ENCODE measurements at regions not wholly inside any gene's neighbourhood (a gene's known extent, or its start where the extent isn't known, plus 50 kb on each side); places are given as distances from the start of the nearest gene placed in this dataset.
"Not testable (repeated sequence)": the region's sequence is repeated elsewhere in the genome, so short reads cannot be mapped to it uniquely, and the experiment has no call there.

- no peak for ATAC-seq
- Mint-ChIP-seq H3K36me3 (peaks cover 0 to 12% (median 0%) of the 10 kb centered on the region in 3 donors), H3K27me3 (no peaks in the 10 kb centered on the region)
Measured at GRCh38 chr5:33194914-33195313, 245.9 kb upstream of the TARS1 start.

GRCh38 chr5:33195431-33196165 lies 245.2 kb upstream of the TARS1 start:
- POLR2A ChIA-PET = no interaction called here
- ATAC-seq = no peak
- Mint-ChIP-seq H3K36me3 (peaks cover 0 to 12% (median 0%) of the 10 kb centered on the region in 3 donors), H3K27ac (no peak overlapping the region), H3K4me3 (no peak overlapping the region), H3K27me3 (no peaks in the 10 kb centered on the region), H3K9me3 (peaks cover 5 to 27% (median 14%) of the 10 kb centered on the region in 9 donors), H3K4me1 (no peaks in the 10 kb centered on the region)
- no peak for DNase-seq

More at GRCh38 chr5:33194914-33195313, 245.9 kb upstream of the TARS1 start:
- H3K4me1 Mint-ChIP-seq = no peaks in the 10 kb centered on the region
- POLR2A ChIA-PET = no interaction called here
- H3K27ac Mint-ChIP-seq = no peak overlapping the region
- peaks cover 5 to 30% (median 14%) of the 10 kb centered on the region in 9 donors for H3K9me3 Mint-ChIP-seq
- DNase-seq = no peak
- H3K4me3 Mint-ChIP-seq = no peak overlapping the region

- peaks cover 0 to 4% (median 0%) of the 10 kb centered on the region in 3 donors for H3K36me3 Mint-ChIP-seq
- no peak overlapping the region for H3K27ac Mint-ChIP-seq
- H3K27me3 Mint-ChIP-seq = no peaks in the 10 kb centered on the region
- ATAC-seq (no peak), DNase-seq (no peak)
- H3K9me3 Mint-ChIP-seq = peaks cover 2 to 19% (median 8%) of the 10 kb centered on the region in 9 donors
- H3K4me3 Mint-ChIP-seq = no peak overlapping the region
- H3K4me1 Mint-ChIP-seq = no peaks in the 10 kb centered on the region
- POLR2A ChIA-PET = no interaction called here
Measured at GRCh38 chr5:33198836-33199235, 241.9 kb upstream of the TARS1 start.

- no peaks in the 10 kb centered on the region for H3K27me3 Mint-ChIP-seq
- H3K27ac Mint-ChIP-seq = no peak overlapping the region
- ATAC-seq (no peak), DNase-seq (no peak)
- POLR2A ChIA-PET = no interaction called here
- H3K9me3 Mint-ChIP-seq = peaks cover 0 to 3% (median 0%) of the 10 kb centered on the region in 9 donors
- H3K4me1 Mint-ChIP-seq = no peaks in the 10 kb centered on the region
- no peaks in the 10 kb centered on the region for H3K36me3 Mint-ChIP-seq
- H3K4me3 Mint-ChIP-seq = no peak overlapping the region
Measured at GRCh38 chr5:33203931-33204330, 236.8 kb upstream of the TARS1 start.

- H3K27me3 Mint-ChIP-seq = no peaks in the 10 kb centered on the region
- no peak overlapping the region for H3K4me3 Mint-ChIP-seq
- DNase-seq (no peak), ATAC-seq (no peak)
- no peak overlapping the region for H3K27ac Mint-ChIP-seq
- H3K36me3 Mint-ChIP-seq = no peaks in the 10 kb centered on the region
- POLR2A ChIA-PET = no interaction called here
- no peaks in the 10 kb centered on the region for H3K4me1 Mint-ChIP-seq
- peaks cover 0 to 3% (median 0%) of the 10 kb centered on the region in 9 donors for H3K9me3 Mint-ChIP-seq
Measured at GRCh38 chr5:33205079-33205478, 235.7 kb upstream of the TARS1 start.

GRCh38 chr5:33205727-33206410 lies 234.9 kb upstream of the TARS1 start:
- ATAC-seq = no peak

GRCh38 chr5:33206962-33207506 lies 233.7 kb upstream of the TARS1 start:
- POLR2A ChIA-PET = no interaction called here
- Mint-ChIP-seq H3K36me3 (peaks cover 0 to 4% (median 0%) of the 10 kb centered on the region in 3 donors), H3K9me3 (peaks cover 0 to 3% (median 0%) of the 10 kb centered on the region in 9 donors), H3K27ac (no peak overlapping the region), H3K27me3 (no peaks in the 10 kb centered on the region), H3K4me1 (no peaks in the 10 kb centered on the region), H3K4me3 (no peak overlapping the region)
- ATAC-seq (no peak), DNase-seq (no peak)

More at GRCh38 chr5:33205727-33206410, 234.9 kb upstream of the TARS1 start:
- DNase-seq = no peak
- POLR2A ChIA-PET = no interaction called here
- H3K9me3 Mint-ChIP-seq = peaks cover 0 to 3% (median 0%) of the 10 kb centered on the region in 9 donors
- no peak overlapping the region for H3K4me3 Mint-ChIP-seq
- H3K4me1 Mint-ChIP-seq = no peaks in the 10 kb centered on the region
- peaks cover 0 to 4% (median 0%) of the 10 kb centered on the region in 3 donors for H3K36me3 Mint-ChIP-seq
- no peaks in the 10 kb centered on the region for H3K27me3 Mint-ChIP-seq
- H3K27ac Mint-ChIP-seq = no peak overlapping the region

- Mint-ChIP-seq H3K9me3 (peaks cover 0 to 7% (median 0%) of the 10 kb centered on the region in 9 donors), H3K27ac (no peak overlapping the region), H3K27me3 (peaks cover 0 to 4% (median 0%) of the 10 kb centered on the region in 5 donors), H3K4me1 (no peaks in the 10 kb centered on the region), H3K36me3 (peaks cover 0 to 4% (median 0%) of the 10 kb centered on the region in 3 donors), H3K4me3 (no peak overlapping the region)
- no peak for ATAC-seq
- POLR2A ChIA-PET = no interaction called here
- DNase-seq = no peak
Measured at GRCh38 chr5:33209252-33209651, 231.5 kb upstream of the TARS1 start.

- H3K27me3 Mint-ChIP-seq, H3K4me1 Mint-ChIP-seq, H3K27ac Mint-ChIP-seq, DNase-seq, H3K36me3 Mint-ChIP-seq, H3K4me3 Mint-ChIP-seq, ATAC-seq, POLR2A ChIA-PET: not testable (repeated sequence)
- peaks cover 0 to 11% (median 0%) of the 10 kb centered on the region in 9 donors for H3K9me3 Mint-ChIP-seq
Measured at GRCh38 chr5:33210221-33210620, 230.5 kb upstream of the TARS1 start.

- no peak overlapping the region for H3K27ac Mint-ChIP-seq
- POLR2A ChIA-PET = no interaction called here
- peaks cover 0 to 7% (median 0%) of the 10 kb centered on the region in 5 donors for H3K27me3 Mint-ChIP-seq
- peaks cover 0 to 11% (median 0%) of the 10 kb centered on the region in 9 donors for H3K9me3 Mint-ChIP-seq
- peaks cover 0 to 4% (median 0%) of the 10 kb centered on the region in 3 donors for H3K36me3 Mint-ChIP-seq
- ATAC-seq = no peak
- no peak overlapping the region for H3K4me3 Mint-ChIP-seq
- no peak for DNase-seq
- no peaks in the 10 kb centered on the region for H3K4me1 Mint-ChIP-seq
Measured at GRCh38 chr5:33210978-33211377, 229.8 kb upstream of the TARS1 start.

GRCh38 chr5:33212439-33212838 lies 228.3 kb upstream of the TARS1 start:
- peaks cover 0 to 11% (median 0%) of the 10 kb centered on the region in 9 donors for H3K9me3 Mint-ChIP-seq
- H3K27me3 Mint-ChIP-seq = peaks cover 0 to 7% (median 0%) of the 10 kb centered on the region in 5 donors
- no peak overlapping the region for H3K4me3 Mint-ChIP-seq
- ATAC-seq = no peak
- peaks cover 0 to 4% (median 0%) of the 10 kb centered on the region in 3 donors for H3K36me3 Mint-ChIP-seq
- no peaks in the 10 kb centered on the region for H3K4me1 Mint-ChIP-seq
- DNase-seq = no peak
- POLR2A ChIA-PET = no interaction called here
- H3K27ac Mint-ChIP-seq = no peak overlapping the region

- Mint-ChIP-seq H3K9me3 (peaks cover 0 to 11% (median 0%) of the 10 kb centered on the region in 9 donors), H3K4me1 (no peaks in the 10 kb centered on the region), H3K36me3 (peaks cover 0 to 4% (median 0%) of the 10 kb centered on the region in 3 donors), H3K4me3 (no peak overlapping the region), H3K27me3 (peaks cover 0 to 7% (median 0%) of the 10 kb centered on the region in 5 donors), H3K27ac (no peak overlapping the region)
- POLR2A ChIA-PET = no interaction called here
- DNase-seq (no peak), ATAC-seq (no peak)
Measured at GRCh38 chr5:33212900-33213299, 227.9 kb upstream of the TARS1 start.
